Kidney capillary endothelial cell (primary cell): ENCODE measurements at regions not wholly inside any gene's neighbourhood (a gene's known extent, or its start where the extent isn't known, plus 50 kb on each side); places are given as distances from the start of the nearest gene placed in this dataset.

Experiments used
- DNase-seq: peaks from one replicate; pipeline ENCODE4 v3.0.0-alpha.2; 2018; ENCODE audit warnings: low spot score

DNA sequence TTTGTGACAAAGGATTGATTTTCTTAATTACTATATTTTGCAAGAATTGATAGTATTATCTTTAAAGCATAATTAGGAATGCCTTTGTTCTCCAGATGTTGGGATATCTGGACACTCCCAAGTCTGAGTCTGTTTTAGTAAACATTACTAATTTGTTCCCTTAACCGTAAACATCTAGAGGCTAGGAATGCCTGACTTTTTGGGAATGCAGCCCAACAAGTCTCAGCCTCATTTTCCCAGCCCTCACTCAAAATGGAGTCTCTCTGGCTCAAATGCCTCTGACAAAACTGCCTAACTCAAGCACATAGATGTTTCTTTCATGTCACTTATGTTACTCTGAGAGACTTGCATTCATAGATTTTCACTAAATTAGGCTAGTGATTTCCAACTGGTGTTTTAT lies 297.0 kb upstream of the CLNK start:
- no peak for DNase-seq

DNA sequence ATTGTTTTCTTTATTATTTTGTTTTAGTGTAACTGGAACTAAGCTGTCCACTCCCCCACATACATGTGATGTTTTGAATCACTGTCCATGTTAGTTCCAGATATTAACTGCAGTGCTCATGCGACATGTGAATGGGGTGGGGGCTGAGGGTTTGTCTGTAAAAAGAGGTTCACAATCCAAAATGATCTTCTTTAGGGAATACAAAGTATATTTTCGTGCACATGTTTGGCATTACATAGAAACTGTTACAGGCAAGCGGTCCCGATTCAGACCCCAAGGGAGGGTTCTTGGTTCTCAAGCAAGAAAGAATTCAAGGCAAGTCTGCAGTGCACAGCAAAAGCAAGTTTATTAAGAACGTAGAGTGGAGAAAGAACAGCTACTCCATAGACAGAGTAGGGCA lies 296.5 kb upstream of the CLNK start:
- no peak for DNase-seq

DNA sequence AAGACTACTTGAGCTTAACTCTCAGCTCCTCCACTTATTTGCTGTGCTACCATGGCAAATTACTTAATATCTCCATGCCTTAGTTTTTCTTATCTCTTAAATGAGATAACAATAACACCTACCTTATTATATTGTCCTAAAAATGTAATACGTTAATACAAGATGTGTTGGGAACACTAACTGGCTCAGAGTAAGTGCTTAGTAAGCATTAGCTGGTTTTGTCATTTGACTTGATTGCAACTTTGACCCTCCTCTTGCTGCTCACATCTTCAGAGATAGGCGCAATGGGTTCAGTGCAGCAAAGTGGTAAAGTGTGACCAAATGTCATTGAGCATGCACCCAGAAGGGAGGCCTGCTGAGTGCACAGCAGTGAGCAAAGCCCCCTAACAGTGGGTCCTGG lies 294.5 kb upstream of the CLNK start:
- DNase-seq: no peak

DNA sequence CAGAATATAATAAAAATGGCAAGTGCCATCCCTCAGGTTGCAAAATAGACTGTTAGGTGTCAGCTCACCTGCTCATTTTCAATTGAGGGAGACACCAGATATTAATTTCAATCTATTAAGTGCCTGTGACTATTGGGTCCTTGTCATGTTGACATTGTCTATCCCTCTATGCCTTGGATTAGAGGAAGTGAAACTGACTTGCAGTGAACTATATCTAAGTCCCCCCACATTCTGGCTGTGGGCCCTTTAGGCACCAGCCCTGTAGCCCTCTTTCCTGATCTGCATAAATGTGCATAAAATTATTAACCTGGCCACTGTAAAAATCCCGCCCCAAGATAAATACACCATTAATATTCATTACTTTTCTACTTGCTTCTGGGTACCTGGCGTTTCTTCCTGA lies 293.0 kb upstream of the CLNK start:
- no peak for DNase-seq

DNA sequence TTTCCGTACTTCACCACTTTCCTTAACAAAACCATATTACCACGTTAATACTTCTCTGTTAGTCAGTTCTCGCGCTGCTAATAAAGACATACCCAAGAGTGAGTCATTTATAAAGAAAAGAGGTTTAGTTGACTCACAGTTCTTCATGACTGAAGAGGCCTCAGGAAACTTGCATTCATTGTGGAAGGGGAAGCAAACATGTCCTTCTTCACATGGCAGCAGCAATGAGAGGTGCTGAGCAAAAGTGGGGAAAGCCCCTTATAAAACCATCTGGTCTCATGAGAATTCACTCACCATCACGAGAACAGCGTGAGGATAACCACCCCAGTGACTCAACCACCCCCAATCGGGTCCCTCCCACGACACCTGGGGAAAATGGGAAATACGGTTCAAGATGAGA lies 289.8 kb upstream of the CLNK start:
- no peak for DNase-seq

DNA sequence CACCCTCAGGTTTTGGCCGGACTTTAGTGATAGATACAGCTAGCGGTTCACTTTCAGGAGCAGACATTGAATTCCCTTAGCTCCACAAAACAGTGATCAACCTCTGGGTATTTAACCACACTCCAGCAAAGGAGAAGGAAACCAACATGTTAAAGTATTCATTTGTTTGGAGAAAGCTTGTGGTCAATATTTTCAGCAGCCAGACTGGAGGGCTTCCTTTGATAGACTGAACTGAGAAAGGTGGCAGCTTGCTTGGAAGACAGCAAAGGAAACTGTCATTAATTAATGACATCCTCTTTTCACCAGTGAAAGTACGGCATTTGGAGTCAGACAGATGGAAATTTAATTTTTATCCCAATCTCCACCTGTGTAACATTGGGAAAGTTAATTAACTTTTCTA lies 289.1 kb upstream of the CLNK start:
- DNase-seq: no peak

DNA sequence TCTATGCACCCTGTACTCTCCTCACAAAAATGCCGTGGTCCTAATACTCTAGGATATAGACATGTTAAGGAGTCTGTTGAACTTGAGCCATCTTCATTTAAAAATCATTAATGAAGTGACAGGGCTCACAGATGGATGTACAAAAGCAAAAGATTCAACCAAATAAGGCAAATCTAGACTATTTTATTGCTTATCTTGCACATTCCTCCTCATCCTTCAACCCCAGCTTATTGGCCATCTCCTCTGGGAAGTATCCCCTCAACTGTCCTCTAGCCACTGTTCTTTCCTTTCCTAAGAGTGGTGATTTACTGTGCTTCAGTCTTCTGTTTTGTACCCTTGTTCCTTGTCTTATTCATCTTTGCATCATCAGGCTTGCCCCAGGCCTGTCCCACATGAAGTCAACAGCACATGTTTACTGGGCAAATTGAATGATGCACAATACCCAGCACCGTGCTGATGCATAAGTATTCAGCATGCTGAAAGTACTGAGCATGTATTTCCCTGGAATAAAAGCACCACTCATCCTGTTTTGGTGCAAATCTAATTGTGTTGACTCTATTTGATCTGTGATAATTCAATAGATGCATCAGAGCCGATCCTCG lies 287.3 kb upstream of the CLNK start:
- no peak for DNase-seq

DNA sequence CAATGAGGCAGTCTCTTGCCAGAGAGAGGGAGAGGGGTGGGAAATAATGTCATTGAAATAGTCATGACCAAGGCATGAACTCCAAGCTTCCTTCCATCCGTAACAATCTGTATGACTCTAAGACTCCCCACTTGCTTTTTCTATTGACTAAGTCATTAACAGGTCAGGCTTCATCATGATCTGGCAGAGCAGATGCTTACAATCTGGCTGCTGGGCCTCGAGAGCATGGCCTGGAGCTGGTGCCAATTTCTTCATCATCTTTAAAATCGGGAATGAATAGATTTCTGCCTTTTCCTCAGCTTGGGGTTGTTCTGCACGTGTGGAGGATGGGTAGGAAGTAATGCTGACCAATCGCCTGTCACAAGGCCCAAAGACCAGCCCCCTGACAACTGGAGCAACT lies 280.6 kb upstream of the CLNK start:
- DNase-seq: no peak

DNA sequence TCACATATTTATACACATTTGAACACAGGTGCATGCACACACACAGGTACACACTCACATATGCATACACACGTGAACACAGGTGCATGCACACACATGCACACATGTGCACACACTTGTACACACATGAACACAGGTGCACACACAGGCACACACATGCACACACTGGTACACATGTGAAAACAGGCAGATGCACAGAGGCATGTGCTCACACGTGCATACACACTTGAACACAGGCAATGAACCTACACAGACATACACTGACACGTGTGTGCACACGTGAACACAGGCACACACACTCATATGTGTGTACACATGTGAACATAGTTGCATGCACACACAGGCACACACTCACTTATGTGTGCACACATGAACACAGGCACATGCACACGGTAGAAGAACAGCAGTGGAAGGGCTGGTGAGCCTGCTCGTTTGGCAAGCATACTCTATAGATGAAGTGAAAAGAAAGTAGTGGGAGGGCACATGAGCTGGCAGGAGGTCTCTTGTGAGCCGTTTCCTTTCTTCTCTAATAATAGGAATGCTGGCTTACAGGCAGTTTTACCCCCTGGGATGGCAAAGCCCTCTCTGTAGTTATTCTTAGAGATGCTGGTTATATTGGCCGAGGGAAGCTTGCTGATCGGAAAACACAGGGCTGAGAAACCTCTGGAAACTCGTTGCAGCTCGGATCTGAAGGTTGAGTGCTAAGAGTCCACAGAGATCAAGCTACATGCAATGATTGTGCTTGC lies 279.6 kb upstream of the CLNK start:
- no peak for DNase-seq

DNA sequence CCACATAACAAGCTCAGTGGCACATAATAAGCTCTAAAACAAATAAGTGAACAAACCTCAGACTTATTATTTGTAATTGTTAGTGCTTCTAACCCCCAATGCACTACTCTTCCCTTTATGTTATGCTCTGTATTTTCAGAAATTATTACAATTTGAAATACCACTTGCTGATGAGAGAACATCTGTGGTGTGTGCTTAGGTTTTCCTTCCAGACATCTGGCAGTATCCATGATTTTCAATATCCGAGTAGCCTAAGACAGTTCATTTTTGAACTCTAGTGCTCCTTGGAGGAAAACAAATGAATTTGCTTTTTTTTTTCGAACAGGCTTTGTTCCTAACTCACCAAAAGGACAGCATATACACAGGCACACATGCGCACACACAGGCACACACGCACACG lies 278.7 kb upstream of the CLNK start:
- DNase-seq: no peak

DNA sequence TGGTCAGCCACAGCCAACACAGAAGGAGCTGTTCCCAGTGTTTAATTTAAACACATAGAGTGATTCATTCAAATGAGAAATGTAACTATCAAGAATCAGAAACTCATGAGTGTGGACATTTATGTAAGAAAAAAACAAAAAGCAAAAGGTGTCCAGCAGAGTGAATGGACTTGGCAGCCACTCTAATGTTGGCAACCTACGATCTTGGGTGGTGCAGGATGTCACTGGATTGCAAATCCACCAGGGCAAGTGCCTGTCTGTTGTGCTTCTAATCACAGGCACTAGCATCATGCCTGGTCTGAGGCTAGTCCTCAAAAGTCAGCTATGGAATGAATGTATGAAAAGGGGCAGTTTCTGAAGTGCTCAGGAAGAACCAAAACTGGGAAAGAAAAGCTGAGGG lies 277.7 kb upstream of the CLNK start:
- no peak for DNase-seq

DNA sequence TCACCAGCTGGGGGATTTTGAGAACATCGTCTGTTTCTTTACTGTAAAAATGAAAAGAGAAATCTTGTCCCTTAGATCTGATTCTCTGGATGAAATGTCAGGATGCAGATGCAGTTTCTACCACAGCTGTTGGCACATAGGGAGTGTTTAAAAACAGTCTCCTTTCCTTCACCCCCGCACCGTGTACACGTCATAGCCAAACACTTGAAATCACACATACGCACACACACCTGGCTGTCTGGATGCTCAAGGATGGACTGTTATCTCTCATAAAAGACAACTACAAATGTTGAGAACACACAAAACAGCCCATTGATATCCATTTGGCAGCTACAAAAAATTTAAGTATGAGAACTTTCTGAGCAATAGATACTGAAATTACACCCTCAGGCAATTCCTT lies 275.8 kb upstream of the CLNK start:
- DNase-seq: no peak

DNA sequence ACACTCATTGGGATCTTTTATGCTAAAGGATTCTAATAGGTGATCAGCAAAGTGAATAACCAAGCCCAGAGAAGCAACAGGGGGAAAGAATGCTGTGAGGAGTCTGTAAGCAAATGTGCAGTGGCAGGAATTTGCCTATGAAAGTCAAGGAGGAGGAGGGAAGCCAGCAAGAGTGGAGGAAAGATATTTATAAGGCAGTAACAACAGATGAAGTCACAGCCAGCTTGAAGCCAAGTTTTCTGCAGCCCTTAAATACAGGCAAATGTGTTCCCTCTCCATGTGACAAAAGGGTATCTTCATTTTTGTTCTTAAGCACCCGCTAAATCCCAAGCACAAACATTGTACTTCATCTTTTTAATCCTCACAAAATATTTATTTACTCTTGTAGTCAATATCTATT lies 275.0 kb upstream of the CLNK start:
- no peak for DNase-seq

DNA sequence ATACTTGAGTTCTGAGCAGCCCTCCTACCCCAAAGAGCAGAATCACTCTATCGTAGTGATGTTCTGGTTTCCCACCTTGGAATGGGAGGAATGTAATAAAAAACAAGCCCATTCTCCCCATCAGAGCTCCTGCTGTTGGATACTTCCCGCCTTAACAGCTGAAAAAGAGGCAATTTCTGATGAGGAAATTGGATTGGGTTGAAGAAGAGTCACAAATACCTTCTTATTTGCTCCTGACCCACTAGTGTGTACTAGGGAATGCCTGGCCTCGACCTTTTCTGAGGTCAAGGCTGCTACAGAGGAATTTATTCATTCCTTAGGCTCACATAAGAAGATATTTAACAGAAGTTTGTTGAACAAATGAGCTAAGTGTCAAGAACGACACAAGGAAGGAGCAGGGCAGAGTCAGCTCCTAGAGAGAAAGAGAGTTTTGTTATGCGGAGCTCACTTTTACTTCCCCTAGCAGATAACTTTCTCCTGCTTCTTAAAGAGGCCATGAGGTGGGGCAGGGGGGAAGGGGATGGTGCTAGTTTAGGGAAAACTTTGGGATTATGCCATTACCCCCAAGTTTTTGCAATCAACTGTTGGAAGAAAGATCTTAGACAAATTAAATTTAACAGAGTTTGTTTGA lies 273.8 kb upstream of the CLNK start:
- no peak for DNase-seq

DNA sequence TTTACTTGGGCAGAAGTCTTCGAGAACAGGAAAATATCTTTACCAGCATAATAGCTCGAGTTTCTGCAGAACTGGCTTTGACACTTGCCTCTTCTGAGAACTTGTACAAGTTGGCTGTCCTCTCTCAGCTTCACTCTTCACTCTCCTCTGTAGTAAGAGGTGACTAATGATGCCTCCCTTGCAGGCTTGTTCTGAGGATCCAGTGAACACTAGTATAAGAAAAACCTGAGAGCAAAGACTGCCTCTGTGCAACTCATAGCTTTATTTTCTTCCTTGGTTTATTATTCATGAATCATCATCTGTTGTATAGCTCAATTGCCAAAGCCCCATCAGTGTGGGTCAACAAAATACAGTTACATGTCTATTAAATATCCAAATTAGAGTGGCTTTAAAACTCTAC lies 266.7 kb upstream of the CLNK start:
- DNase-seq: no peak

DNA sequence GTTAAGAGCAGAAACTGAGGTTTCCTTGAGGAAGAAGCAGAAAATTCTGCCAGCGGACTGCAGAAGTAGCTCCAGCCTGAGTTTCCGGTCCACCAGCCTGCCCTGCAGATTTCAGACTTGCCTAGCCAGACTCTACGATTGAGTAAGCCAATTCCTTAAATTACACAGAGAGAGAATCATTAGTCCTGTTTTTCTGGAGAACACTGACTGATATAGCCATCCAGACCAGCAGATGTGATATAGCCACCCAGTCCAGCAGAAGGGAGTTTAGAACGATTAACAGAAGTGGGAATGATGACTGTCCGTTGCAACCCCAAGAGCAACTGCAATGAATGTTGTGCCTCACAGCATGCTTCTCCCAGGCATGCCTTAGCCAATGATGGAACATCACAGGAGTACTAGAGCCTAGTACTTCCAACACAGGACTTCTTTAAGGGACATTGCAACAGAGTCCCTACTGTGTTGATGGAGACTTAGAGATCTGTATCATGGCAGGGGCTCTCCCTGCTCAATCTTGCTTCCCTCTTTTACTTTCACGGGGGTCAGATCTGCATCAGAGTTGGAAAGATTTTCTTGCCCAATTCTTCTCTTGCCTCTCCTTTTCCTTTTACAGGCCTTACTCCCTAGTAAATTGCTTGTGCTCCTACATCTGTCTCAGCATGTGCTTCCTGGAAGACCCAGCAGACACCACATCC lies 264.6 kb upstream of the CLNK start:
- no peak for DNase-seq

DNA sequence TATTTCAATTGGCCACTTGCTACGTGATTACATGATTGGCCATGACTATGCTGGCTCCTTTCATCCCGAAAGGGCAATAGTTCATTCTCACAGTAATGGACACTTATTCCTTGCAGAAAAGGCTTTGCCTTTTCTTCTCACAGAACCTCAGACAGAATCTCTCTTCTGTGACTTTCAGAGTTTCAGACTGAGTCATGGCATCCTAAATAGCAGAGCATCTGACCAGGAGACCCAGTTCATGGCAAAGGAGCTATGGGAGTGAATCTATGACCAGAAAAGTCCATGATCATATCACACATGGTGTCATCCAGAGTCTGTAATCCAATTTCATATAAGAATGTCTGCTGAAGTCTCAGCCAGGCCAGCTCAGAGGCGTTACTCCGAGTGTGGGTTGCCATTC lies 263.3 kb upstream of the CLNK start:
- DNase-seq: no peak

DNA sequence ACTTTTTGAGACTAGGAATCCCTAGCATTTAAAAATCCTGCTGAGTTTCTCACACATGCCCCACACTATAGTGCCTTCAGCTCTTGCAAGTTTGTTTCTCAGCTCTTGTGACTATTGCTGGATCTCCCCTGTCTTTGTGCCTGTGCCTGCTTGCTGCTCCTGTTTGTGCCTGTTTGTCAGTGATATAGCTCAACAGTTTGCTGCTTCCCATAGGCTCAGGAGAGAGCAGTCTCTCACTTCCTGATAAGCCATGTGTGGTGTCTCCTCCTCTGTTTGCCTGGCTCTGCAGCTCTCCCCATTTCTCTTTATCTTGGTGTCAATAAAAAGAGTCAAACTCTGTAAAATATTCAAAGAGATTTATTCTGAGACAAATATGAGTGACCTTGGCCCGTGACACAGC lies 259.8 kb upstream of the CLNK start:
- DNase-seq: no peak

DNA sequence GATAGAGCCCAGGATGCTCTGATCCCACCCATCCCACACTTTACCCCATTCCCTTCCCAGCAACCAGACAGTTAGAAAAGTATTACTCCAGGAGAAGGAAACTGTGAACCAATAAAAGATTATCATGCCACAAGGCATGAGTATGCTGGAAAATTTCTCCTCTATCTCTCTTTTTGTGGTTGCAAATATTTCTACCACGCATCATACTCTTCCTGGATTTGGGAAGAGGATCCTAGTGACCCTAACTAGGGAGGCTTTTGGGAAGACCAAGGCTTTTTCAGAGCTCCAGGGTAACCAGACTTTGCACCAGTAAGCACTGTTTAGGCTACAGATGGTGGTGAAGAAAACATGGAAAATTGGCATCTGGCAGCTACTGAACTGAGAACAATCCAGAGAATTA lies 257.6 kb upstream of the CLNK start:
- no peak for DNase-seq

DNA sequence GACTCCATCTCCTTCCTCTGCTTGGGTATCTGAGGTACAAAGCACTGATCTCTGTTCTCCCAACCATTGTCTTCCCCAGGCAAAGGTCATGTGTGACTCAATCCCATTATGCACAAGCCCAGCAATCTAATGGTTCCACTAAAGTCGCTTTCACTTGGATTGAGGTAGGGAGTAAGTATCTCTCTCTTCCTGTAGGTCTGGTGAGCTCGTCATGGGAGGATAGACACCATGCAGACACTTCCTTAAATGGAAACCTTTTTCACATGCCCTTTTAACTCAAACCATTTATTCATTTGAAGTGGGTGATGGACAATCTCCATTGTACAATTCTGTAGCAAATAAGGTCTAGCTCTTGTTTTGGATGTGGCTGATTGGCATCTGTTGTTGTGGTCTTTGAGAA lies 245.2 kb upstream of the CLNK start:
- no peak for DNase-seq

DNA sequence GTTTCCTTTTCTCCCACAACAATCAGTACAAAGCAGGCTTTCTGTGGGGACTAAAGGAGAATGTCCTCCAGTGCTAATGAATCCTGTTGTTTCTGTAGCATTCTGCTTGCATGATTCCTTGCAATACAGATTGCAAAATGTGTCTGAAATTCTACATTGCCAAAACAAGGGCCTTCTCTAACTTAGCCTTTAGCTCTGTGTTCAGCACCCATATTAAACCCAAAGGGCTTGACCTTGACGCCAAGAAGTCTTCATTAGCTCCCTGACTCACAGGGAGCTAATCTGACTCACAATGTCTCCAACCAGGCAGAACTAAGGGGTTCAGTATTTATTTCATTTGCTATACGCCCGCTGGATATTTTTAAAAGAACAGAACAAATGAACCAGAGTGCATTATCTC lies 241.4 kb upstream of the CLNK start:
- DNase-seq: no peak

DNA sequence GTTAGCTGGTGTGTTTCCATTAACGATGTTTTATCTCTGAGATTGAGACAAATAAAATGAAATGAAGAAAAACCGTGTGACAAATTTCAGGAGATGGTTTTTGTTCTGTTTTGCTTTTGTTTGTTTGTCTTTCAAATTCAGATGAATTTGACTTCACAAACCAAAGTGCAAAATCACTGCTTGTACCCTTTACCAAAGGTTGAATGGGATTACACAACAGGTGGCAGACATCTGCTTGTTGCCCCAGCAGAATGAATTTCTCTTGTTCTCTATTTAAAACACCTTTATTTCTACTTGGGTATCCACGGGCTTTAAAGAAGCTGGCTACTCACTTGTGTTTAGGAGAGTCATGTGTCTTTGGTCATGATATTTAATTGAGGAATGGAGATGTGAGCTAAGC lies 239.7 kb upstream of the CLNK start:
- no peak for DNase-seq

DNA sequence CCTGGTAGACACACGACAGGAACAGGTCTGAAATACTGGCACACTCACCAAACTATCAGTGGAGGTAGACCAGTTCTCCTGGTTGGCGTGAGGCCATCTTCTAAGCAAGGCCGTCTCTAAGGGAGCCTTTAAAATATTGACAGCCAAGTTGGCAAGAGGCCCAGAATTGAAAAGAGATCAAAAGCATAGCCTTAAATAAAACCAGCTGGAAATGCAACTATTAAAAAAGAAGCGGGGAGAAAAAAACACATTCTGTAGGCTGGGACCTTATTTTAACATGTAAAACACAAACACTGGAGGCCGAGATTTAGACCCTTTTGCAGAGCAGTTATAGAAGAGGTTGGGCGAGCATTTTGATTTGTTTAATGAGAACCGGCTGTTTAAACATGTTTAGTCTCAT lies 233.0 kb upstream of the CLNK start:
- no peak for DNase-seq
